C1 segment of cervical spinal cord (tissue), 14 donors: ENCODE measurements at regions not wholly inside any gene's neighbourhood (a gene's known extent, or its start where the extent isn't known, plus 50 kb on each side); places are given as distances from the start of the nearest gene placed in this dataset.
"Not testable (repeated sequence)": the region's sequence is repeated elsewhere in the genome, so short reads cannot be mapped to it uniquely, and the experiment has no call there.

ENCODE experiments used
- DNase-seq, 14 donors: peaks; one replicate each; lab custom pipeline; 2025; lab: John Stamatoyannopoulos, UW

DNA sequence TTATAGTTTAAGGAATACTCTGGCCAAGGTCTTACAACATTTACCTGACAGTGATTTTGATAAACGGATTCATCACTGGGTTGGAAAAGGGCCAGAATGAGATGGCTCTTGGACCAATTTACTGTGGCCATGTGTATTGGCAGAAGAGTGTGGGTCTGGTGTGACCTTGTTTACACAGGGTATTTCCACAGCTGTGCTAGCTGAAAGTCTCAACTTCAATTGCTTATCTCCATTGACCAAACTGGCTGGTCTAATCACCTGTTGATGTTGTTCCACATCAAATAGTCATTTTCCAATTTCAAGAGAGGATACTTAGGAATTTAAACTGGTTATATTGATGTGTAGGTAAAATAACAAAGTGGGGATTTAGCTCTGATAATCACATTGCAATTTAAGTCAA, 501.6 kb upstream of the MAP3K7 start:
- peak in 1 of 14 donors; percentile 17 for DNase-seq

DNA sequence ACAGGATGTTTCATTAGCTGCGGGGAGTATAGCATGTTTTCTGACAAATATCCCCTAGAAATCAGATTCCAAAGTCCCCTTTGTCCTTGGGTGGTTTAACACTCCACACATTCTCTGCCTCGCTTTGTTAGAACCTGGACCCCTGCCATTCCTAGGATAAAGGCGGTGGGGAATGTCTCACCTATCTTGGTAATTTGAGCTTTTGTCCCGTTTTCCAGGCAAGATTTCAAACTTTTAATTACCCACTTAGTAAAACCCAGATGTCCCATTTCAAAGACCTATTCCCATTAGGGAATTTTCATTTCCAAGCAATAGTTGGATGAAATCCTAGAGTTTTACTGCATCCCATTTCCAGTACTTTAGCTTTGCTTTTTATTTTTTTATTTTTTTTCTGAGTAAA, 501.0 kb upstream of the MAP3K7 start:
- peak in 1 of 14 donors; percentile 17 for DNase-seq

DNA sequence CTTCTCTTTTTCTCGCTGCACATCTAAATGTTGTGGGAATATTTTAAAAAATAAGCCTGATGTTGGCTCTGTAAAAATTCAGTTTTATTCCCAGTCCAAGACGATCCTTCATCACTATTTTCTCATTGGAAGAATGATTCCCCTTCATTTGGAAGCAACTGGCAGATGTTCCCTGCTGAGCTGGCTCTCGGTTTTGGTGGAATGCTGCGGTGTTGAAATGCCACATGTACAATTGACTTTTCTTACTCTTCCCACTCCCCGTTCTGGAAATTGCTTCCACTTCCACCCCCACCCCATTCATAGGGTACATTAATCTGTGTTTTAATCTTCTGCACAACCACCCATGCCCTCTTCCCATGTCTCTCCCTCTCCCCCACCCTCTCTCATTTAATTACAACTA, 496.3 kb upstream of the MAP3K7 start:
- peak in 1 of 14 donors; percentile 10 for DNase-seq

DNA sequence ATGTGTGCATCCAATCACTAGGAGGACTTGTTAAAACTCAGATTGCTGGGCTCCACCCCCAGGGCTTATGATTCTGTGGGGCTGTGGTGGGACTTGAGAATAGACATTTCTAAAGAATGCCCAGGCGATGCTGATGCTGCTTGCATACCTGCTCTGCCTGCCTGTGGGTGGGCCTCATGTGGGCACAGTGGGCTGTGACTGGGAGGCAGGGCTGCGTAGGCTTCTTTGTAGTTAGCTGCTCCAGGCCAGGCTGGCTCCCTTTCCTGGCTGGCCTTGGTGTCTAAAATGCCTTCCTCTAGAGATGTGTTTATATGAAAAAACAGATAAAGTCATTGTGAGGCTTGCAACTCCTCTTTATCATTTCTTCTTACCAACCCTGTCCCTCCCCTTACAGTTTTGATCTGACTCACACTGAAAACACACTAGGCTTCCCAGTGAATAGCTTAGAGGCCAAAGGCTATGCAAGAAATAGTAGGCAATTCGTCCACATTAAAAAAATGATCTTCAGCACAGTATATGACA, 495.5 kb upstream of the MAP3K7 start:
- DNase-seq: no peak

DNA sequence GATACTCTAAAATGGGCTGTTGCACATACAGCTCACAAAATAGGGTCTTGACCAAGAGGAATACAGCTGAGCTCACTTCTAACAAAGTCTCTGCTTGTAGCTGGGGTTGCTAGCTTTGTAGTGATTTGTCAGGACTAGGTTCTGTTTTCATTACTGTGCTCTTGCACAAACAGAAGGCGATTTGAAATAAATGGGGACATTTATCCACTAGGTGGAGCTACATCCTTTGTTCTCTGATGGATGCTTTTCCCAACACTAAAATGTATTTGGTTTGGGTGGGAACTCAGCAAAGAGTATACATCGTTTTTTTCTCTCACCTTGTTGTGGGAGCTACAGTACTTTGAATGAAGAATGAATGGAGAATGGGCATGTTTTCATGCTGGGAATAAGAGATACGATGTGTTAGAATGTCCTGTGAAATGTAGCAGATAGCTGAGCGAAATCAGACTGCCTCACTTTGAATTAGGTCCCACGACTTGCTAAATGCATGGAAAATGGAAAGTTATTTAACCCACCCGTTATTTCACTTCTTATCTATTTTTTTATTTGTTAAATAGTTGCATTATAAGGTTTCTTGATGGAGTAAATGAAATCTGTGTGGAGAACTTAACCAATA, 494.7 kb upstream of the MAP3K7 start:
- DNase-seq: peak in 1 of 14 donors; percentile 60

DNA sequence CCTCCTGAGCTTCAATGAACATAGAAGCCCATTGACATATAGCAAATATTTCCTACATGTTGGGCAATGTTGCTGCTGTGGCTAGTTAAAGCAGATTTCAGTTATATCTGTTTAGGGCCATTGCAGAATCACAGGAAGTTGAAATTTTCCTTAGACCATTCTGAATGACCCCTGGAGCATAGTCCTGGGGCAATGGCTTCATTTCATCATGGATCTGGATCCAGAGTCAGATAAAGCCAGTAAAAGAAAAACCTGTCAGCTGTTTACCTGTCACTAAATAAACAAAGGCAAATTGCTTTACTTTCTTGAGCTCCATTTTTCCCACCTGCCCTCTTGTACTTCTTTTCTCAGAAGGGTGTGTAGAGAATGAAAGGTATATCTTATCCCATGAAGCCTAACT, 494.0 kb upstream of the MAP3K7 start:
- DNase-seq: no peak

DNA sequence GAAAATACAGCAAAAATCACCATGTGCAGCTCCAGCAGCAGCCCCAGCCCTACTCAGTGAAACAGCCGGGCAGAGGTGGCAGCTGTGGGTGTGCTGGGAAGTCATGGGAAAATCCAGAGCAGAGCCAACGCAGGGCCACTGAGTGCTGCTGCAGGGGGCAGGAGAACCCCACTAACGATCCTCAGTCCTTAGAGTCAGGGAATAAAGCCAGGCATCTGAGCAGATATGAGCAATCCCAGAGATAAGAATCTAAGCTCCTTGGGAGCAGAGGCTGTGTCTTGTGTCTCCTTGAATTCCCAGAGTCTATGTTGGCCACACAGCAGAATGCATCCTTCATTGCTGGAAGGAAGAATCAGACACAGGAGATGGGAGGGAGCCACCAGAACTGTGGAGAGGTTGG, 493.1 kb upstream of the MAP3K7 start:
- DNase-seq: no peak

DNA sequence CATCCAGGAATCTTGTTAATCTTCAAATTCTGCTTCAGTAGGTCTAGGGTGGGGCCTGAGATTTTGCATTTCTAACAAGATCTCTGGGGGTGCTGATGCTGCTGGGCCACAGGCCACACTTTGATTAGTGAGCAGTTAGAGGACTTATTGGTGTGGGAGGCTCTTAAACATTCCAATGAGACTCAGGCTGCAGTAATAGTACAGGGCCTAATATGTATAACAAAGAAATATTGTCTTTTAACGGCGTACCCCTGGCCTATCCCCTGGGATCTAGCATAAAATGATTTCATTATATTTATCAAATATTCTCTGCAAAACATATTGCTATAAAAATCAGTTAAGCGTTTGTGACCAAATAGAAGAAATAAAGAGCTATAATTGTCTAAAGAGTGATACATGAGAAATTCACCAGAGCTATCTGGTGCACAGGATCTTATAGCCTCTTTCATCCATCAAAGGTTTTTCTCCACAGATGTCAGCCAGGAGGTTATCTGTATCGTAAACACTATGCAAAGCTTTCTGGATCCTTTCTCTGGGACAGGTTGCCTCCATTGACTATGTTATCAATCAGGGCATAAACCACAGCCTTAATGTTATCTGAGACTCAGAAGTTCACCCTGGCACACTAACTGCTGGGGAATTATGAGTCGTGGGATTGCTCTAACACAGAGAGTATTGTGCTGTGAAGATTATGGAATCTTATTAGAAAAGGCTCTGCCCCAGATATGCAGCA, 488.5 kb upstream of the MAP3K7 start:
- DNase-seq: no peak

DNA sequence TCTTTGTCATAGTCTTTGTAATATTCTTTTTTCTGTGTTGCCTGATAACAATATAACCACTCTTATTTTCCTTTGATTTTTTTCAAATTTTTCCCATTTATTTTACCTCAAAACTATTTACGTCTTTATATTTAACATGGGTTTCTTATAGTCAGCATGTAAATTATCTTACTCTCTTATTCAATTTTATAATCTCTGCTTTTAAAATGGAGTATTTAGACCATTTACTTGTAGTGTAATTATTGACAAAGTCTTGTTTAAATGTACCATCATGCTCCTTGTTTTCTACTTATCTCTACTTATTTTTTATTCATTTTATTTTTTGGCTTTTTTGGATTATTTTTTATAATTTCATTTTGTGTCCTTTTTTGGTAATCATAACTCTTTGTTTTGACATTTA, 476.5 kb upstream of the MAP3K7 start:
- DNase-seq: no peak

DNA sequence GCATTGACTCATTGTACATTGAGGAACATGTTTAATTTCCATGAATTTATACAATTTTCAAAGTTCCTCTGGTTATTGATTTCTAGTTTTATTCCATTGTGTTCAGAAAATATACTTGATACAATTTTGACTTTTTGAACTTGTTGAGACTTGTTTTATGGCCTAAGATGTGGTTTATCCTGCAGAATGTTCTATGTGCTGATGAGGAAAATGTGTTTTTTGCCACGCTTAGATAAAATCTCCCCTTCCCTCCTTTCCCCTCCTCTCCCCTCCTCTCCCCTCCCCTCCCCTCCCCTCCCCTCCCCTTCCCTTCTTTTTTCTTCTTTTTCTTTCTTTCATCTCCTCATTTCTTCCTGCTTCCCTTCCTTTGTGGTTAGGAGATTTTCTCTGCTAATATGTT, 470.8 kb upstream of the MAP3K7 start:
- DNase-seq: no peak

DNA sequence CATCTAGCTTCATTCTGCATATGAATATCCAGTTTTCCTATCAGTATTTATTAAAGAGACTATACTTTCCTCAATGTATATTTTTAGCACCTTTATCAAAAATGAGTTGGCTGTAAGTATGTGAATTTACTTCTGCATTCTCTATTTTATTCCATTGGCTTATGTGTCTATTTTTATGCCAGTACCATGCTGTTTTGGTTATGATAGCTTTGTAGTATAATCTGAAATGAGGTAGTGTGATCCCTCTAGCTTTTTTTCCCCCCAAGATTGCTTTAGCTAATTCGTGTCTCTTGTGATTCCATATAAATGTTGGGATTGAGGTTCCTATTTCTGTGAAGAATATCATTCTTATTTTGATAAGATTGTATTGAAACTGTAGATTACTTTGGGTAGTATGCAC, 469.1 kb upstream of the MAP3K7 start:
- no peak for DNase-seq

DNA sequence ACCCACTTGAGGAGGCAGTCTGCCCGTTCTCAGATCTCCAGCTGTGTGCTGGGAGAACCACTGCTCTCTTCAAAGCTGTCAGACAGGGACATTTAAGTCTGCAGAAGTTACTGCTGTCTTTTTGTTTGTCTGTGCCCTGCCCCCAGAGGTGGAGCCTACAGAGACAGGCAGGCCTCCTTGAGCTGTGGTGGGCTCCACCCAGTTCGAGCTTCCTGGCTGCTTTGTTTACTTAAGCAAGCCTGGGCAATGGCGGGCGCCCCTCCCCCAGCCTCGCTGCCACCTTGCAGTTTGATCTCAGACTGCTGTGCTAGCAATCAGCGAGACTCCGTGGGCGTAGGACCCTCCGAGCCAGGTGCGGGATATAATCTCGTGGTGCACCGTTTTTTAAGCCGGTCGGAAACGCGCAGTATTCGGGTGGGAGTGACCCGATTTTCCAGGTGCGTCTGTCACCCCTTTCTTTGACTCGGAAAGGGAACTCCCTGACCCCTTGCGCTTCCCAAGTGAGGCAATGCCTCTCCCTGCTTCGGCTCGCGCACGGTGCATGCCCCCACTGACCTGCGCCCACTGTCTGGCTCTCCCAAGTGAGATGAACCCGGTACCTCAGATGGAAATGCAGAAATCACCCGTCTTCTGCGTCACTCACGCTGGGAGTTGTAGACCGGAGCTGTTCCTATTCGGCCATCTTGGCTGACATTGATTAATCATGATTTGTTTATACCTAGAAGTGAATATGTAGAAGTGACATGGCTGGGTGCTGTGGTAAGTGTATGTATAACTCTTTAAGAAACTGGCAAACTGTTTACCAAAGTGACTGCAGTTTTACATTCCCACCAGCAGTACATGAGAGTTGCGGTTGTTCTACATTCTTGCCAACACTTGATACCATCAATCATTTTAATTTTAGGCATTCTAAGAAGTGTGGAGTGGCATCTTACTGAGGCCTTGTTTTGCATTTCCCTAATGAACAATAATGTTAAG, 465.9 kb upstream of the MAP3K7 start:
- not testable (repeated sequence) for DNase-seq

DNA sequence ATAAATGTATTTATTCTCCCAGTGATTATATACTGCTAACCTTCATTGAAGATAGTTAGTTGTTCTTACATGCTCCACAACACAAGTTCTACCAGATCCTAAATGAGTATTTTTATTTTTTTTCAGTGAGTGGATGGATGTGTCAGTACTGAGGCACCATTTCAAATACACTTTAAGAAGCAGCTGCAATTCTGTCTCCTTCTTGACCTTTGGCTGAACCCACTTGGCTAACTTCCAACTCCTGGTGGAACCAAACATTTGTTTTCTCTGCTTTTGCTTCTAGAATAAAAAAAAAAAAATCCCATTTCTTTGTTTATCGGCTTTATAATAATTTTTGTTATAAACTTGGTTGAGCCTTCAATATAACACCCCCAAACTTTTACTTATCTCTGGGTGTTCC, 458.3 kb upstream of the MAP3K7 start:
- DNase-seq: no peak

DNA sequence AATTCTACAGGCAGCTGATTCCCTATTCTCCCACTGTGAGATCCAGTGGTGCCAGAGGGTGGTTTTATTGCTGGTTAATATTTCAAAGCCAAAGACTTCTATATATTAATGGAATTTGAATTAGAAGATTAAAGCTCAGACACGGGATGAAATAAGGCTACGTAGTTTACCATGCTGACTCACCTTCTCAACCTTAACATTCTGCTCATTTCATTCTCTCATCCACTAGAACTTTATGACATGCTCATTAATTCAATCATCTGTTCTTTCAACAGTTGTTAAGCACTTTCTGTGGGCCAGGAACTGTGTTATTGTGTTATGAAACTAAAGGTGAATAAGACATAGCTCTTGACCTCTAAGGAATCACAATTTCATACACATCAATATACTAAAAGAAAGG, 456.9 kb upstream of the MAP3K7 start:
- no peak for DNase-seq

DNA sequence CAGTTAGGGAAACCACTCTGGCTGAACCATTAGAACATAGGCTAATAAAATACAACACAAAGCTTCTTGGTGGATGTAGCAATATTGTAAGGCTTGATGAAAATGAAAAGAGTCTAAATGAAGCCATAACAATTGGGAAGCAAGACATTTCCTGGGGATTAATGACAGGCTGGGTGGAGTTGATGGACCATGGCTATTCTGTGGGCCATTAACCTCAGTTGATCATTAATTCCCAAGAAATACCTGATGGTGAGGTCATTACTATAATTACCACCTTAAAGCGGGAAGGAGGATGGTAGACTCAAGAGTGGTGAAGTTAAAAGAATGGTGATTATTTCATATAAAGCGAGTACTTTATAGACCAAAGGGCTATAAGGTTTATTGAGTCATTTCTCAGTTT, 455.8 kb upstream of the MAP3K7 start:
- DNase-seq: no peak

DNA sequence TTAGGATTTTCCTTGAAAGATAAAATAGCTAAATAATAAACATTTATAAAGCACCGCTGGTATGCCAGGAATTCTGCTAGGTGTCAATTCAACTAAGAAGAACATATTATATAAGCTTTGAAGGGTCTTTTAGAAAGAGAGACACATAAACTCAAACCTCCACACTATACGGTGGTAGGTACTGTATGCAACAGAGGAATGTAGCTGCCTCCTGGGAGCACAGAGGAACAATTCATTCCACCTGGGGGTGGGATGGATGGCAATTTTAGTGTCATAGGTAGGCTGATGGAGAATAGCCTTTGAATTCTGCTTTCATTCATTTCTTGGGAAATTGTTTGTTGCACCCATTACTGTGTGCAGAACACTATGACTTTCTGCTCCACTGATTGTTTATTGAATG, 447.1 kb upstream of the MAP3K7 start:
- DNase-seq: no peak

DNA sequence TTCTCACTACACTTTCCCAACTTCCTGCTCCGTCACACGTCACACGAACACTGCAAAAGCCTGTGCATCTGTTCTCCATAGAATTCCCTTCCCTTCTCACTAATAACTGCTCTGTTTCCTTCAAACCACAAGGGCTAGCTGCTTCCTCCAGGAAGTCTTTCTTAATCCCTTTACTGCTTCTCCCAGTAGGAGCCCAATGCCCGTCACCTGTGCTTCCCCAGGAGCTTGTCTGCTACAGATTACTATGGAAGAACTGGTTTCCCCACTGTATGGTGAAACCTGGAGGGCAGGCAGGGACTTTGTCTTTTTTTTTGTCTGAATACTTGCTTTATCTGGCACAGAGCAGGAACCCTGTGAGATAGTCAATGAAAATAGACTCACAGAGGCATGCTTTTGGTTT, 444.7 kb upstream of the MAP3K7 start:
- no peak for DNase-seq

DNA sequence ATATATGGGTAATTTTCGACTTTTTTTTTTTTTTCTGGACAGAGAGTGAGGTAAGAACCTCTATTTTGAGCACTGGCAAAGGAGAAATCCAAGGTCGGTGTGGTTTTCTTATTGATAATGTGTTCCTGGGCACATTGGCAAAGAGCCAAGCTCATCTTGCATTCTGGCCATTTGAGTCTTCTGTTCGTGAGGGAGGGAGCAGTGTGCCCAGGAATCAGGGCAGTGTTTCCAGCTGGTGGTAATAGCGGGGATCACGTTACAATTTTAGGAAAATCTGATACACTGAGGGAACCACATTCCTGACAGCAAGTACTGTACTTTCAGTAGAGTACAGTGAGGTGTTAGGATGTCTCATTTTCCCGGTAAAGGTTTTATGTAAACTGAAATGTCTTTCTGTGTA, 442.3 kb upstream of the MAP3K7 start:
- no peak for DNase-seq

DNA sequence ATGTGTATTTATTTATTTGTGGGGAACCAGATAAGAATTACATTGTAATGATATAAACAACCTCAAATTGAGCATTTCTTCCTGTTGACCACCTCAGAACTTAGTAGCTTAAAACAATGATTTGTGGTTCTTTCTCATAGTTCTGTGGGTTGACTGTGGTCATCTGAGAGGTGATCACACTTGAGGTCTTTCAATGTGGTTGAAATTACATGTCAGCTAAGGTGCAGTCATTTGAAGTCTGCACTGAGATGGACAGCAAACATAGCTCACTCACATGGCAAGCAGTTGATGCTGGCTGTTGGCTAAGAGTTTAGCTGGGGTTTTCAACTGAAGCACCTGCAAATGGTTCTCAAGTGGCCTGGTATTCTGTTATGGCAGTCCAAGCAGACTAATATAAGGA, 436.7 kb upstream of the MAP3K7 start:
- no peak for DNase-seq

DNA sequence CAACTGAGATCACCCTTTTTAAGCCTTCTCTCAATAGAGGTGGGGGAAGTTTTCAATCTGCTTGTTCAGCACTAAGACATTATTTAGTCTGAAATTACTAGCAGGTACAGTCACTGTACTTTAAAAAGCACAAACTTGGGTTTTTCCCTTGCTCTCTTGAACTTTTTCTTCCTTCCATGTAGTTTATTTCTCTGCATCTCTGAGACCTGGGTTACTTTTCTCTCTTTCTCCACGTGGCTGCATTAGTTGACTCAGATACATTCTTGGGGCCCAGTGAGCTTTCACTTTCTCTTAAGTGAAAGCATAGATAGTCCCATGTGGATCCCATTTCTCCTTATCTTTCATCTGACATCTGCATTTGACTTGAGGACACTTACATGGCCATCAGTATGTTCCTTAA, 433.9 kb upstream of the MAP3K7 start:
- no peak for DNase-seq

DNA sequence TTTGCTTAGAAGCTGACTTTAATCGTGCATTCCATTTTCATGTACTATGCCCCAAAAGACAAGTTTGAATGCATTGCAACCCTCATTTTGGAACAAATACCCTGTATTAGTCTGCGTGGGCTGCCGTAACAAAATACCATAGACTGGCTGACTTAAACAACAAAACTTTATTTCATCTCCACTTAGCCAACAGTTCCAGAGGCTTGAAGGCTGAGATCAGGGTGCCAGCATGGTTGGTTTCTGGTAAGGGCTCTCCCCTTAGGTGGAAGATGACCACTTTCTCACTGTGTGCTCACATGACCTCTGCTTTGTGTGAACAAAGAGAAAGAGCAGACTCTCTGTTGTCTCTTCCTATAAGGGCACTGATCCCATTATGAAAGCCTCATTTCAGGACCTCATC, 431.7 kb upstream of the MAP3K7 start:
- no peak for DNase-seq

DNA sequence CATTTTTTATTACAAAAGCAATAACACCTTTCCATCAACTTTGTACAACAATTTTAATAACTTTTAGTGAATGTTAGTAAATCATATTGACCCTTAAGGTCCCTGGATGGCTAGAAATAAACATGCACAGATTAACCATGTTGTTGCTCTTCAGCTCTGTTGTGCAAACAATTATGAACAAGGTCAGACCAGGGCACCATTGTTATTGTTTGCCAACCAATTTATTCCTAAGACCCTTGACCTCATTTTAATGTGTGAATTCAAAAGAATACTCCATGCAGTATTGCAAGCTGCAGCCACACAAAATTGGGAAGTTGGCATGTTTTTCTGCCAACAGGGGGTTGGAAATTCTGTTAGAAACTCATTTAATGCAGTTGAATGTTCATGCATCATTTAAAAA, 426.6 kb upstream of the MAP3K7 start:
- no peak for DNase-seq
